Ascending aorta (tissue), 2 donors: ENCODE measurements at regions not wholly inside any gene's neighbourhood (a gene's known extent, or its start where the extent isn't known, plus 50 kb on each side); places are given as distances from the start of the nearest gene placed in this dataset.

ENCODE experiments used
- DNase-seq, 2 donors: peaks; one replicate each; pipeline ENCODE4 v3.0.0-alpha.2; 2019; ENCODE audit warnings: low spot score in 2 of 2
- H3K27ac ChIP-seq, 2 donors: fragments of 200-600 bp; sonication (generic); one replicate each; pipeline ENCODE4 v1.5.1; 2016 to 2017; ENCODE audit warnings: mild to moderate bottlenecking in 1 of 2
- H3K27me3 ChIP-seq: fragments of 200-600 bp; sonication (generic); one replicate; pipeline ENCODE4 v1.5.1; 2017
- H3K36me3 ChIP-seq, 2 donors: fragments of 200-600 bp; sonication (generic); one replicate each; pipeline ENCODE4 v1.5.1; 2016
- H3K4me1 ChIP-seq, 2 donors: fragments of 200-600 bp; sonication (generic); one replicate each; pipeline ENCODE4 v1.5.1; 2016 to 2017; ENCODE audit warnings: mild to moderate bottlenecking in 1 of 2
- H3K4me3 ChIP-seq, 2 donors: fragments of 200-600 bp; sonication (generic); one replicate each; pipeline ENCODE4 v1.5.1; 2016 to 2017; ENCODE audit warnings: mild to moderate bottlenecking in 1 of 2
- H3K9me3 ChIP-seq, 2 donors: fragments of 200-600 bp; sonication (generic); one replicate each; pipeline ENCODE4 v1.5.1; 2016
- CTCF ChIP-seq, 3 experiments: fragments of 200-600 bp in 2 of 3; fragments of 450-650 bp in 1 of 3; sonication (generic) in 2 of 3; IDR thresholded peaks; one replicate each; pipeline ENCODE4 v1.5.1; 2016 to 2019; ENCODE audit warnings: antibody characterized with exemption in 3 of 3, mild to moderate bottlenecking in 1 of 3, moderate library complexity in 1 of 3
- intact Hi-C: fragments of 100-400 bp; cut with DNase I; formaldehyde crosslinking; loops from one replicate; pipeline ENCODE4 v1.15.1; 2023

DNA sequence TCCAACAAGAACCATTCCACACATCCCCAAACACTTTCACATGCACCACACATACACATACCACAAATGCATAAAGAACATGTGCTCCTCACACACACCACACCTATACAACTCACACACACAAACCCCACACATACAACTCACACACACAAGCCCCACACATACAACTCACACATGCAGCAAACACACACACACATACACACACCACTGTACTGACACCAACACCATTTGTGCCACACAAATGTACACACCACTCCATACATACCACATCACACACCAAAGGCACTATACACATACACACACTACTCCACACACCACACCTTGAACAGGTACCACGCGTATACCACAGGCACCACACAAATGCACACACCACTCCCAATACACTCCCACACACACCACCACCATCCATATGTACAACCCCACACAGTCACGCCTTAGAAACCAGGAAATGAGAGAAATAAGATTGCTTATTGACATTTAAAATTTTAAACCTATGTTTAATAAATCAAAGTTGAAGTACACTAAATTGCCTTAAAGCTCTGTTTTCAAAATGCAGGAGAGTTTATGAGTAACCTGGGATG, 107.4 kb downstream of the ARL4A start:
- Histone ChIP-seq H3K4me3 (no peak overlapping the region), H3K27me3 (no peaks in the 10 kb centered on the region), H3K9me3 (no peaks in the 10 kb centered on the region), H3K36me3 (no peaks in the 10 kb centered on the region), H3K27ac (no peak overlapping the region), H3K4me1 (no peaks in the 10 kb centered on the region)
- no peak for DNase-seq
- TF ChIP-seq CTCF (IDR thresholded peaks at IDR 0.05): no peak
- intact Hi-C loops: no loop called here

GRCh38 chr7:12796397-12797127, 109.1 kb downstream of the ARL4A start:
- intact Hi-C loops: no loop called here
- no peaks in the 10 kb centered on the region for H3K36me3 ChIP-seq
- no peaks in the 10 kb centered on the region for H3K4me1 ChIP-seq
- H3K9me3 ChIP-seq: no peaks in the 10 kb centered on the region
- no peak for TF ChIP-seq CTCF (IDR thresholded peaks at IDR 0.05)
- DNase-seq: no peak
- no peak overlapping the region for H3K27ac ChIP-seq
- H3K4me3 ChIP-seq: no peak overlapping the region
- H3K27me3 ChIP-seq: no peaks in the 10 kb centered on the region

DNA sequence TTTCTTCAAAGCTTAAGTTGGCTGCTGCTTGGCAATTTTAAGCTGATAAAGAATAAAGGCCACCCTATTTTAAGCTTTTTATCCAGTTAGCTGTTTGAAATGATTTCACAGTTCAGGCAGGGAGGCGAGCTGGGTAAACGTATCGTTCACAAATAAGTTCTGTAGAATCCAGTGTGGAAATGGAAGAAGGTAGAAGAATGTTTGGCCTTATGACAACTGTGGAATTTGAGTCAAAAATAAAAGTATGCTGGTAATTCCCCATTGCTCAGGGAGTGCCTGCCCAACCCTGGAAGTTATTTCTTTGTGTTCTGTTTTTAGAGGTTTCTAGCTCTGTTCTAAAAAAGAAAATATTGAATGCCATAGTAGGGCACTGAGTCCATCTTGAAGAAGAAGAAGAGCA, 113.1 kb downstream of the ARL4A start:
- Histone ChIP-seq H3K27me3 (no peaks in the 10 kb centered on the region), H3K9me3 (no peaks in the 10 kb centered on the region), H3K4me1 (no peaks in the 10 kb centered on the region), H3K27ac (no peak overlapping the region), H3K4me3 (no peak overlapping the region), H3K36me3 (no peaks in the 10 kb centered on the region)
- TF ChIP-seq CTCF (IDR thresholded peaks at IDR 0.05): no peak
- intact Hi-C loops: no loop called here
- no peak for DNase-seq

GRCh38 chr7:12801107-12801506, 113.7 kb downstream of the ARL4A start:
- DNase-seq: no peak
- intact Hi-C loops: no loop called here
- H3K36me3 ChIP-seq: no peaks in the 10 kb centered on the region
- H3K27me3 ChIP-seq: no peaks in the 10 kb centered on the region
- H3K4me3 ChIP-seq: no peak overlapping the region
- H3K9me3 ChIP-seq: no peaks in the 10 kb centered on the region
- TF ChIP-seq CTCF (IDR thresholded peaks at IDR 0.05): no peak
- no peak overlapping the region for H3K27ac ChIP-seq
- no peaks in the 10 kb centered on the region for H3K4me1 ChIP-seq

DNA sequence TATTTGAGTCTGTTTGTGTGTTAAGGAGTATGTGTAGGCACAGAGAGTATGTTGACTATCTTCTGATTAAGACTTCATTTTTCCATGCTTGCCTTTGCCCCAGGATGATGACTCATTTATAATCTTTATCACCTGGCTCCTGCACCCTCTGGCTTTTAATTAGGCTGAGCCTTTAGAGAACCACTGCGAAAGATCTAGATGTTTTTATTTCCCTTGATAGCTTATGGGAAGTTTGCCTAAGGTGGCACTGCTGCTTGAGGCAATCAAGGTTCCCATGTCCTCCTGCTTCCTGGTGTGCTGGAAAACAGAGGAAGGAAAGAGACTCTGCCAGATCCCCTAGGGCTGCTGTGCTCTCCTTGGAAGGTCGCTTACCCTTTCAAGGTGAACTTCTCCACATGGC, 114.6 kb downstream of the ARL4A start:
- intact Hi-C loops: no loop called here
- TF ChIP-seq CTCF (IDR thresholded peaks at IDR 0.05): no peak
- Histone ChIP-seq H3K9me3 (no peaks in the 10 kb centered on the region), H3K4me3 (no peak overlapping the region), H3K36me3 (no peaks in the 10 kb centered on the region), H3K4me1 (no peaks in the 10 kb centered on the region), H3K27me3 (no peaks in the 10 kb centered on the region), H3K27ac (no peak overlapping the region)
- no peak for DNase-seq
